ENCODE measurements at regions not wholly inside any gene's neighbourhood (a gene's known extent, or its start where the extent isn't known, plus 50 kb on each side); places are given as distances from the start of the nearest gene placed in this dataset.
A peak's percentile ranks its signal among the peaks of the same experiment; 100 is the strongest.
"Not testable (repeated sequence)": the region's sequence is repeated elsewhere in the genome, so short reads cannot be mapped to it uniquely, and the experiment has no call there.

- H3K36me3 ChIP-seq (ENCODE audit: control insufficient read depth in 2 of 2, extremely low read depth in 1 of 2, insufficient read depth in 2 of 2, low read length in 2 of 2); intact Hi-C loops (cut with micrococcal nuclease); H3K27me3 ChIP-seq (ENCODE audit: control insufficient read depth in 2 of 2, insufficient read depth in 2 of 2, low read length in 2 of 2); H4K20me1 ChIP-seq (replicated peaks; ENCODE audit: control insufficient read depth, extremely low read depth, insufficient read depth, low read length); CTCF ChIA-PET; H3K4me1 ChIP-seq (ENCODE audit: control insufficient read depth, extremely low read depth, insufficient read depth, low read length); BruUV-seq (replicated peaks); dilution Hi-C loops (cut with MboI; ENCODE audit: extremely low pct_ligation_motif_present, low sequenced_read_pairs); H3K9ac ChIP-seq (replicated peaks; ENCODE audit: extremely low read depth, insufficient read depth, low read length); H3K9me3 ChIP-seq (replicated peaks; ENCODE audit: control insufficient read depth, insufficient read depth, low read length); POLR2A ChIA-PET; H3K27ac ChIP-seq (ENCODE audit: insufficient read depth, low read depth, low read length); H3K4me3 ChIP-seq (replicated peaks in 1 of 3; ENCODE audit: insufficient read depth in 1 of 3, low read depth in 1 of 3, low read length in 3 of 3); FAIRE-seq; H3K9me1 ChIP-seq (replicated peaks; ENCODE audit: control insufficient read depth, extremely low read depth, insufficient read depth, low read length); H2AFZ ChIP-seq (ENCODE audit: low read depth, low read length); H3K4me2 ChIP-seq (ENCODE audit: insufficient read depth, low read length); DNase-seq (ENCODE audit: low read depth, low spot score); H3K79me2 ChIP-seq (ENCODE audit: control insufficient read depth, insufficient read depth, low read length): not testable (repeated sequence)
Observed at GRCh38 chr2:87410371-87410770, 337.5 kb upstream of the PLGLB2 start.

DNA sequence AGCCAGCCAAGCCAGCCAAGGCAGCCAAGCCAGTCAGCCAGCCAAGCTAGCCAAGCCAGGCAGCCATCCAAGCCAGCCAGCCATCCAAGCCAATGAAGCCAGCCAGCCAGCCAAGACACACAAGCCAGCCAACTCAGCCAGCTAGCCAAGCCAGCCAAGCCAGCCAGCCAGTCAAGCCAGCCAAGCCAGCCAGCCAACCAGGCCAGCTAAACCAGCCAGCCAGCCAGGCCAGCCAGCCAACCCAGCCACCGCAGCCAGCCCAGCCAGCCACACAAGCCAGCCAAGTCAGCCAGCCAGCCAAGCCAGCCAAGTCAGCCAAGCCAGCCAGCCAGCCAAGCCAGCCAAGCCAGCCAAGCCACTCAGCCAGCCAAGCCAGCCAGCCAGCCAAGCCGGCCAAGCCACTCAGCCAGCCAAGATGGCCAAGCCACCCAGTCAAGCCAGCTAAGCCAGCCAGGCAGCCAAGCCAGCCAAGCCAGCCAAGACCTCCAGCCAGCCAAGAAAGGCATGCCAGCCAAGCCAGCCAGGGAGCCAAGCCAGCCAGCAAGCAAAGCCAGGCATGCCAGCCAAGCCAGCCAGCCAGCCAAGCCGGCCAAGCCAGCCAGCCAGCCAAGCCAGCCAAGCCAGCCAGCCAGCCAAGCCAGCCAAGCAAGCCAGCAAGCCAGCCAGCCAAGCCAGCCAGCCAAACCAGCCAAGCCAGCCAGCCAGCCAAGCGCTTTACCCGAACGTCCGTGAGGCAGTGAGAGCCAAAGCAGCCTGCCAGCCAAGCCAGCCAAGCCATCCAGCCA, 335.7 kb upstream of the PLGLB2 start:
- CTCF ChIA-PET; dilution Hi-C loops (cut with MboI; ENCODE audit: extremely low pct_ligation_motif_present, low sequenced_read_pairs); DNase-seq (ENCODE audit: low read depth, low spot score); H3K27ac ChIP-seq (ENCODE audit: insufficient read depth, low read depth, low read length); H3K9me3 ChIP-seq (replicated peaks; ENCODE audit: control insufficient read depth, insufficient read depth, low read length); H3K4me2 ChIP-seq (ENCODE audit: insufficient read depth, low read length); BruUV-seq (replicated peaks); H3K4me1 ChIP-seq (ENCODE audit: control insufficient read depth, extremely low read depth, insufficient read depth, low read length); FAIRE-seq; H3K9me1 ChIP-seq (replicated peaks; ENCODE audit: control insufficient read depth, extremely low read depth, insufficient read depth, low read length); H4K20me1 ChIP-seq (replicated peaks; ENCODE audit: control insufficient read depth, extremely low read depth, insufficient read depth, low read length); H3K4me3 ChIP-seq (replicated peaks in 1 of 3; ENCODE audit: insufficient read depth in 1 of 3, low read depth in 1 of 3, low read length in 3 of 3); H3K9ac ChIP-seq (replicated peaks; ENCODE audit: extremely low read depth, insufficient read depth, low read length); H3K36me3 ChIP-seq (ENCODE audit: control insufficient read depth in 2 of 2, extremely low read depth in 1 of 2, insufficient read depth in 2 of 2, low read length in 2 of 2); H3K27me3 ChIP-seq (ENCODE audit: control insufficient read depth in 2 of 2, insufficient read depth in 2 of 2, low read length in 2 of 2); POLR2A ChIA-PET; intact Hi-C loops (cut with micrococcal nuclease); H2AFZ ChIP-seq (ENCODE audit: low read depth, low read length); H3K79me2 ChIP-seq (ENCODE audit: control insufficient read depth, insufficient read depth, low read length): not testable (repeated sequence)

- H3K4me1 ChIP-seq (ENCODE audit: control insufficient read depth, extremely low read depth, insufficient read depth, low read length); H2AFZ ChIP-seq (ENCODE audit: low read depth, low read length); FAIRE-seq; CTCF ChIA-PET; POLR2A ChIA-PET; H4K20me1 ChIP-seq (replicated peaks; ENCODE audit: control insufficient read depth, extremely low read depth, insufficient read depth, low read length); intact Hi-C loops (cut with micrococcal nuclease); BruUV-seq (replicated peaks); H3K27ac ChIP-seq (ENCODE audit: insufficient read depth, low read depth, low read length); H3K9ac ChIP-seq (replicated peaks; ENCODE audit: extremely low read depth, insufficient read depth, low read length); H3K9me1 ChIP-seq (replicated peaks; ENCODE audit: control insufficient read depth, extremely low read depth, insufficient read depth, low read length); H3K79me2 ChIP-seq (ENCODE audit: control insufficient read depth, insufficient read depth, low read length); dilution Hi-C loops (cut with MboI; ENCODE audit: extremely low pct_ligation_motif_present, low sequenced_read_pairs); H3K4me2 ChIP-seq (ENCODE audit: insufficient read depth, low read length); H3K9me3 ChIP-seq (replicated peaks; ENCODE audit: control insufficient read depth, insufficient read depth, low read length); H3K27me3 ChIP-seq (ENCODE audit: control insufficient read depth in 2 of 2, insufficient read depth in 2 of 2, low read length in 2 of 2); DNase-seq (ENCODE audit: low read depth, low spot score); H3K4me3 ChIP-seq (replicated peaks in 1 of 3; ENCODE audit: insufficient read depth in 1 of 3, low read depth in 1 of 3, low read length in 3 of 3); H3K36me3 ChIP-seq (ENCODE audit: control insufficient read depth in 2 of 2, extremely low read depth in 1 of 2, insufficient read depth in 2 of 2, low read length in 2 of 2): not testable (repeated sequence)
Observed at GRCh38 chr2:87414331-87414730, 333.6 kb upstream of the PLGLB2 start.

DNA sequence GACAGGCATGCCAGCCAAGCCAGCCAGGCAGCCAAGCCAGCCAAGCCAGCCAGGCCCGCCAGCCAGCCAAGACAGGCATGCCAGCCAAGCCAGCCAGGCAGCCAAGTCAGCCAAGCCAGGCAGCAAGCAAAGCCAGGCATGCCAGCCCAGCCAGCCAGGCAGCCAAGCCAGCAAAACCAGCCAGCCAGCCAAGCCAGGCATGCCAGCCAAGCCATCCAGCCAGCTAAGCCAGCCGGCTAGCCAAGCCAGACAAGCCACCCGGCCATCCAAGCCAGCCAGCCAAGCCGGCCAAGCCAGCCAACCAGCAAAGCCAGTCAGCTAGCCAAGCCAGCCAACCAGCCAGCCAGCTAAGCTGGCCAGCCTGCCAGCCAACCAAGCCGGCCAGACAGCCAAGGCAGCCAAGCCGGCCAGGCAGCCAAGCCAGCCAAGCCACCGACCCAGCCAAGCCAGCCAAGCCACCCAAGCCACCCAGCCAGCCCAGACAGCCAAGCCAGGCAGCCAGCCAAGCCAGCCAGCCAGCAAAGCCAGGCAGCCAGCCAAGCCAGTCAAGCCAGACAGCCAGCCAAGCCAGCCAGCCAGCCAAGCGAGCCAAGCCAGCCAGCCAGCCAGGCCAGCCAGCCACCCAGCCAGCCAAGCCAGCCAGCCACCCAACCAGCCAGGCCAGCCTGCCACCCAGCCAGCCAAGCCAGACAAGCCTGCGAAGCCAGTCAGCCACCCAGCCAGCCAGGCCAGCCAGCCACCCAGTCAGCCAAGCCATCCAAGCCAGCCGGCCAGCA, 332.9 kb upstream of the PLGLB2 start:
- DNase-seq (ENCODE audit: low read depth, low spot score); H3K9ac ChIP-seq (replicated peaks; ENCODE audit: extremely low read depth, insufficient read depth, low read length); H3K27me3 ChIP-seq (ENCODE audit: control insufficient read depth in 2 of 2, insufficient read depth in 2 of 2, low read length in 2 of 2); H3K79me2 ChIP-seq (ENCODE audit: control insufficient read depth, insufficient read depth, low read length); H3K9me1 ChIP-seq (replicated peaks; ENCODE audit: control insufficient read depth, extremely low read depth, insufficient read depth, low read length); dilution Hi-C loops (cut with MboI; ENCODE audit: extremely low pct_ligation_motif_present, low sequenced_read_pairs); H3K4me1 ChIP-seq (ENCODE audit: control insufficient read depth, extremely low read depth, insufficient read depth, low read length); H3K9me3 ChIP-seq (replicated peaks; ENCODE audit: control insufficient read depth, insufficient read depth, low read length); H3K27ac ChIP-seq (ENCODE audit: insufficient read depth, low read depth, low read length); CTCF ChIA-PET; BruUV-seq (replicated peaks); POLR2A ChIA-PET; H3K4me2 ChIP-seq (ENCODE audit: insufficient read depth, low read length); H4K20me1 ChIP-seq (replicated peaks; ENCODE audit: control insufficient read depth, extremely low read depth, insufficient read depth, low read length); intact Hi-C loops (cut with micrococcal nuclease); H2AFZ ChIP-seq (ENCODE audit: low read depth, low read length); H3K36me3 ChIP-seq (ENCODE audit: control insufficient read depth in 2 of 2, extremely low read depth in 1 of 2, insufficient read depth in 2 of 2, low read length in 2 of 2); H3K4me3 ChIP-seq (replicated peaks in 1 of 3; ENCODE audit: insufficient read depth in 1 of 3, low read depth in 1 of 3, low read length in 3 of 3): not testable (repeated sequence)
- FAIRE-seq = peak; percentile 72
